NCI-H82 treated with DMSO at 0.1 percent for 48 hours (cell line): ENCODE measurements at regions not wholly inside any gene's neighbourhood (a gene's known extent, or its start where the extent isn't known, plus 50 kb on each side); places are given as distances from the start of the nearest gene placed in this dataset.
"Not testable (repeated sequence)": the region's sequence is repeated elsewhere in the genome, so short reads cannot be mapped to it uniquely, and the experiment has no call there.

Experiments
- DNase-seq: peaks from one replicate; lab custom pipeline; 2025; ENCODE audit not compliant: unreplicated experiment; lab: John Stamatoyannopoulos, UW

GRCh38 chr14:27211741-27212140 lies 613.9 kb upstream of the NOVA1 start:
- no peak for DNase-seq

- no peak for DNase-seq
These were observed 624.8 kb upstream of the NOVA1 start for GRCh38 chr14:27222671-27223070.

GRCh38 chr14:27223906-27224305 lies 626.1 kb upstream of the NOVA1 start:
- no peak for DNase-seq

GRCh38 chr14:27228053-27228452 lies 630.2 kb upstream of the NOVA1 start:
- no peak for DNase-seq

GRCh38 chr14:27234331-27234730 lies 636.5 kb upstream of the NOVA1 start:
- DNase-seq = no peak

GRCh38 chr14:27236601-27237000 lies 638.8 kb upstream of the NOVA1 start:
- DNase-seq = no peak

GRCh38 chr14:27242874-27243273 lies 645.0 kb upstream of the NOVA1 start:
- no peak for DNase-seq

- DNase-seq = no peak
These were observed 645.5 kb upstream of the NOVA1 start for GRCh38 chr14:27243365-27243764.

- no peak for DNase-seq
These were observed 648.1 kb upstream of the NOVA1 start for GRCh38 chr14:27245947-27246346.

- DNase-seq = no peak
These were observed 656.1 kb upstream of the NOVA1 start for GRCh38 chr14:27253966-27254365.

GRCh38 chr14:27256805-27257204 lies 659.0 kb upstream of the NOVA1 start:
- DNase-seq = no peak

GRCh38 chr14:27267876-27268275 lies 670.0 kb upstream of the NOVA1 start:
- DNase-seq = no peak

- DNase-seq = no peak
These were observed 672.9 kb upstream of the NOVA1 start for GRCh38 chr14:27270716-27271115.

GRCh38 chr14:27278341-27278740 lies 680.5 kb upstream of the NOVA1 start:
- DNase-seq = no peak

- DNase-seq = no peak
These were observed 707.7 kb upstream of the NOVA1 start for GRCh38 chr14:27305441-27305945.

GRCh38 chr14:27312730-27313129 lies 714.9 kb upstream of the NOVA1 start:
- not testable (repeated sequence) for DNase-seq

GRCh38 chr14:27314231-27314630 lies 716.4 kb upstream of the NOVA1 start:
- DNase-seq = no peak

- DNase-seq = no peak
These were observed 717.6 kb upstream of the NOVA1 start for GRCh38 chr14:27315477-27315876.

- DNase-seq = no peak
These were observed 718.1 kb upstream of the NOVA1 start for GRCh38 chr14:27315947-27316346.

- DNase-seq = no peak
These were observed 721.1 kb upstream of the NOVA1 start for GRCh38 chr14:27318774-27319420.

GRCh38 chr14:27320261-27320660 lies 722.4 kb upstream of the NOVA1 start:
- no peak for DNase-seq

- no peak for DNase-seq
These were observed 729.3 kb upstream of the NOVA1 start for GRCh38 chr14:27327095-27327494.

GRCh38 chr14:27338012-27338411 lies 740.2 kb upstream of the NOVA1 start:
- DNase-seq = no peak
